Esophagus muscularis mucosa (tissue), 4 donors: ENCODE measurements at regions not wholly inside any gene's neighbourhood (a gene's known extent, or its start where the extent isn't known, plus 50 kb on each side); places are given as distances from the start of the nearest gene placed in this dataset.
"Not testable (repeated sequence)": the region's sequence is repeated elsewhere in the genome, so short reads cannot be mapped to it uniquely, and the experiment has no call there.

Experiments used
- CTCF ChIP-seq, 3 experiments: fragments of 200-600 bp in 2 of 3; fragments of 450-650 bp in 1 of 3; sonication (generic) in 2 of 3; IDR thresholded peaks; one replicate each; pipeline ENCODE4 v1.5.1; 2017 to 2019; ENCODE audit warnings: antibody characterized with exemption in 3 of 3, mild to moderate bottlenecking in 2 of 3, moderate library complexity in 1 of 3
- EP300 ChIP-seq: sonication (generic); formaldehyde crosslinking; IDR thresholded peaks from one replicate; pipeline ENCODE4 v1.6.1; 2017; ENCODE audit warnings: antibody characterized with exemption
- POLR2A ChIP-seq: fragments of 450-650 bp; IDR thresholded peaks from one replicate; pipeline ENCODE4 v1.6.1; 2017; ENCODE audit warnings: antibody characterized with exemption, moderate library complexity, mild to moderate bottlenecking, low read depth
- POLR2AphosphoS5 ChIP-seq, 2 donors: sonication (generic); formaldehyde crosslinking; IDR thresholded peaks; one replicate each; pipeline ENCODE4 v1.6.1; 2017; ENCODE audit warnings: antibody characterized with exemption in 2 of 2

GRCh38 chr19:28294975-28295374, 918.0 kb downstream of the UQCRFS1 start:
- TF ChIP-seq CTCF (IDR thresholded peaks at IDR 0.05); POLR2A; EP300; POLR2AphosphoS5 (IDR thresholded peaks at IDR 0.05): not testable (repeated sequence)
